GM19468 (cell line): ENCODE measurements at regions not wholly inside any gene's neighbourhood (a gene's known extent, or its start where the extent isn't known, plus 50 kb on each side); places are given as distances from the start of the nearest gene placed in this dataset.
"Not testable (repeated sequence)": the region's sequence is repeated elsewhere in the genome, so short reads cannot be mapped to it uniquely, and the experiment has no call there.

Experiments
- ATAC-seq: cut with Tn5 transposase; IDR thresholded peaks from one replicate; pipeline ENCODE4 v1.9.1; 2021; ENCODE audit warnings: mild to moderate bottlenecking, moderate library complexity, moderate number of reproducible peaks; ENCODE audit not compliant: unreplicated experiment; ENCODE audit errors: extremely low read depth

DNA sequence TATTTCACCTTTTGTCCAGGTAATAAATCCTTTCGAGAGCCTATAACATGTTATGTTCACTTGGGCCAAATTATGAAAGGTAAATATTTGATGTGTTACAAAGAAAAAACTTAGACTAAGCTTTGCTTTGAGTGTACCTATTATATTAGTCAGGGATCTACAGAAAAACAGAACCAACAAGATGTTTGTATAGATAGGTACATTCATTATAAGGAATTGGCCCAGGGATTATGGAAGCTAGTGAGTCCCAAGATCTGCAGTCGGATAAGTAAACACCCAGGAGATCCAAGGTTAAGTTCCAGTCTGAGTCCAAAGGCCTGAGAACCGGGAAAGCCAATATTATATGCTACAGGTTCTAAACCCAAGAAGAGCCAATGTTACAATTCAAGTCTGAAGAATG is 234.5 kb downstream of the NRIP1 start:
- ATAC-seq: no peak

DNA sequence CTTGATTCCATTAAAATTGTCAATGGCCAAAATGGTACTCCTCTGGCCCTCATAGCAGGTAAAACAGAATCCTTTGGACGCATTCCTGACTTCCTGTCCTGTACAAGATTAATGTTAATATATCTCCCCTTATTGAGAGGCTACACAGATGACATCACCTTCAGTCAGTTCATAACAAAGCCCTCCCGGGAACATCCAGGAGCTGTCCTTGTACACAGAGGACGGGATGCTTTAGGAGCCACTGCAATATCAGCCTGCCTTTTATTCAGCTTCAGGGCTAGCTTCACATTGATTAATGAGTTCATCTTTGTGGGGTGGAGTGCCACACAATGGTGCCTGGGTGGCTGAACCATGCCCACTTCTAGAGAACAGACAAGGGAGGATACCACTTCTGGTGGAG is 235.1 kb downstream of the NRIP1 start:
- no peak for ATAC-seq

DNA sequence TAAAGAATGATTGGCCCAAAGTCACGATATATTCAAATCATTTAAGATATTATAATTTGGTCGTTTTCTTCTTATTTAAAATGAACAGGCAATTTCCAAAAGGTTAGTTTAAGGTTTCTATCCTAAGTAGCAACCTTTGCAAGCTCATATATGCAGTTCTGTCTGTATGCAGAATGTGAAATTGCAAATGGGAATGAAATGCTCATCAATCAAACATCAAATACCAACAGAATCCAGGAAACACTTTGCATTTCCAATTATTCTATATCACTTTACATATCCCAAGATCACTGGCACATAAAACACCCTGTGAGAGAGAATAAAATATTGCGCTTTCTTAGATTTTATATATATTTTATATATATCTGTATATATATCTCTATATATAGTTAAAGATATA is 237.3 kb downstream of the NRIP1 start:
- no peak for ATAC-seq

DNA sequence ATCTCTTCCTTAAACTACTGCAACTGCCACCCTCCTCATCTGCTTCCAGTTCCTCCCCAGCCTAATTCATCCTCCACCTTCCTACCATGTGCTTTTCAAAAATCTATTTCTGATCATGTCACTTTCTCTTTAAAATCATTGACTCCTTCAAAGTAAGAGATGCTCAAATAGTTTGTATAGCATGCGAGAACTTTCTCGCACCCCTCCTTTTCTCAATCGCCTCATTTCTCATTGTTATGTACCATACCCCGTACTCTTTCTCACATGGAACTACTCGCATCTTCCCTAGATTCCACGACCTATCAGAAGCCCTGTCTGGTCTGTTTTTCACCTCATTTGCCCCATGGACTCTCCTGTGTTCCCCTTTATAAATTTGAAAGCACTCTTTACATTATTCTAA is 238.2 kb downstream of the NRIP1 start:
- peak; percentile 20 for ATAC-seq

- peak; percentile 48 for ATAC-seq
These were observed 239.3 kb downstream of the NRIP1 start for GRCh38 chr21:14825514-14825974.

- no peak for ATAC-seq
These were observed 240.7 kb downstream of the NRIP1 start for GRCh38 chr21:14824126-14824525.

GRCh38 chr21:14817311-14817710 is 247.5 kb downstream of the NRIP1 start:
- no peak for ATAC-seq

DNA sequence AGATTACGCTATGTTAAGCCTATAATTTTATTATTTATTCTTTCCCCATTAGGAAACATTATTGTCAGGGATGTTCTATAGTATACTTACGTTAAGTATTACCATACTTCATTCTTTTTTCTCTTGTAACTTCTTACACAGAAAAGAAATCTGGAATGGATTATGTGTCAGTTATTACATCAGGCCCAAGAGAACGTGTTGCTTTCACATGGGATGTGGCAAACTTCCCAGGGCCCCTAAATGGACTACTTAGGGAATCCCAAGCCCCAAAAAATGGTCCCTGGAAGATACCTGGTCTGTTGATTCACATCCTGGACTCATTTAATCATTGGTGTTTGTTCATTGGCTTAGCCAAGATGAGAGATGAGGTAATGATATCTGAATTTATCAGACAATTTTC is 249.8 kb downstream of the NRIP1 start:
- no peak for ATAC-seq

DNA sequence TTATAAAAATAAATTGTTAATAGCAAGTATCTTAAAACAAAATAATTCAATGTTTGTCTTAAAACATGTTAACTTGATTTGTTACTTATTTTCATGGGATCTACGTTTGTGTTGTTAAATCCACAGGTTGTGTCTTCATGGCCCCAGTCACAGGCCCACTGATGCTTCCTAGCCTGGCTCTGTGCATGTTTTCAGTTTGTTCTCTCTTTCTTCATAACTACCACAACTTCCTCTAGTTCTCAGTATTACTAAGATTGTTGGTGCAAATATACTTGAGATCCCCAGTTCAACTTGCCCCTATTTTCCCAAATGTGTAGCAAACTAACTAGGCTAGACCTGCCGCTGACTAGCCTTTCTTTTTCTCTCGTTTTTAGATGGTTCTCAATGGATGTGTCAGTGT is 250.5 kb downstream of the NRIP1 start:
- ATAC-seq: no peak

GRCh38 chr21:14804170-14804569 is 258.1 kb upstream of the SAMSN1 start:
- ATAC-seq: not testable (repeated sequence)

DNA sequence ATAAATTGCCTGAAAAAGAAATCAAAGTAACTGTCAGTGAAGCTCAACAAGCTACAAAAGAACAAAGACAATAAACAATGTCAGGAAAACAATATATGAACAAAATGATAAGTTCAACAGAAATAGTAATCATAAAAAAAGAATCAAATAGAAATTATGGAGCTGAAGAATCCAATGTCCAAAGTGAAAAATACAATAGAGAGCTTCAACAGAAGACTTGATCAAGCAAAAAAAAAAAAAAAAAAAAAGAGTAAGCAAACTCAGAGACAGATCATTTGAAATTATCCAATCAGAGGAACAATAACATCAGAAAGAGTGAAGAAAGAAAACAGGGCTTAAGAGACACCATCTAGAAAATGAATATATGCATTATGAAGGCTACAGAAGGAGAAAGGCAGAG is 251.4 kb upstream of the SAMSN1 start:
- no peak for ATAC-seq

DNA sequence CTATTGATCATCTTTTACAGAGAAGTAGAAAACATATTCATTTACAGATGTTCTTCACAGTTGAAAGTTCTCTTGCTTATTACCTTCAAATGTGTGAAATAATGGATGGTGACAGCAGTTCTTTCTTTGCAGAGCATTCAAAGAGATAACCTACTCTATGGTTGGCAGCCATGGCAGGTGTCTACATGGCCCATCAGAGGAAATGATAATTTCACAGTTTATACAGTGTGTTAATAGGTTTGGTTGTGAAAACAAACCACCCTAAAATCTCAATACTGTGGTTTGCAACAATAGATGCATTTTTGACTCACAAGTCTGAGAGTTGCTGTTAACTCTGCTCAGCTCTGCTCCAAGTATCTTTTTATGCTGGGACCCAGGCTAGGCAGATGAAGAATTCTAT is 241.2 kb upstream of the SAMSN1 start:
- ATAC-seq: no peak

GRCh38 chr21:14785679-14786078 is 239.6 kb upstream of the SAMSN1 start:
- no peak for ATAC-seq

- ATAC-seq: no peak
These were observed 227.7 kb upstream of the SAMSN1 start for GRCh38 chr21:14773777-14774345.

GRCh38 chr21:14771593-14771992 is 225.5 kb upstream of the SAMSN1 start:
- no peak for ATAC-seq

- ATAC-seq: no peak
These were observed 221.9 kb upstream of the SAMSN1 start for GRCh38 chr21:14768042-14768441.

- no peak for ATAC-seq
These were observed 221.2 kb upstream of the SAMSN1 start for GRCh38 chr21:14767192-14767852.

DNA sequence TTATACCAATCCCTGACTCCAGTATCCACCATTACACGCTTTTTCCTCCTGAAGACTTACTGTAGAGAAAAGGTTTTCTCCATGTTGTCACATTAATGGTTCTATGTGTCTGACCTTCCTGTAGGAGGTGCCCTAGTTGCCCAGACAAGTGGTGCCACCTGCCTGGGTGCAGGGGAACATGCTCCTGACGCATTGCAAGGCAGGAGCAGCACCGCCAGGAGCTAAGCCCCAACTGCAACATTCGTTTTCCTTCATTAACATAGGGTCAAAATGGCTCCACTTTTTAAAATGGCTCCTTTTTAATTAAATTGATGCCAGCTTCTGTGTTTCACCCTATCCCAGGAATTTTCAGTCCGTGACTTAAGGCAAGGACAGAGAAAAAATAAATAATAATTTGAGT is 220.1 kb upstream of the SAMSN1 start:
- no peak for ATAC-seq

DNA sequence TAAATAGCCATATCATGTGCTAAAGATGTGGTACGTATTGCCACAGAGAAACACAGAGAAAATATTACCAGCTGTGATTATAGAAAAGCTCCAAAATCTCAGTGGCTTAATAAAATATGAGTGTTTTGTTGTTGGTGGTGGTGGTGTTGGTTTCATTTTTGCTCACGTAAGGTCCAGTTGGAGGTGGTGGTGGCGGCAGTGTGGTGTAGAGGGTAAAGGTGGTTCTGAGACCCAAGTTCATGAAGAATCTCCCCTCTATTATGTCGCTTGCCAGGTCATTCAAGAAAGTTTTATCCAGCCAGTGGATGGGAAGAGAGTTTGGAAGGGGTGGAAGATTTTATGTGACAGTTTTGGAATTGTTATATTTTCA is 217.6 kb upstream of the SAMSN1 start:
- peak; percentile 9 for ATAC-seq

DNA sequence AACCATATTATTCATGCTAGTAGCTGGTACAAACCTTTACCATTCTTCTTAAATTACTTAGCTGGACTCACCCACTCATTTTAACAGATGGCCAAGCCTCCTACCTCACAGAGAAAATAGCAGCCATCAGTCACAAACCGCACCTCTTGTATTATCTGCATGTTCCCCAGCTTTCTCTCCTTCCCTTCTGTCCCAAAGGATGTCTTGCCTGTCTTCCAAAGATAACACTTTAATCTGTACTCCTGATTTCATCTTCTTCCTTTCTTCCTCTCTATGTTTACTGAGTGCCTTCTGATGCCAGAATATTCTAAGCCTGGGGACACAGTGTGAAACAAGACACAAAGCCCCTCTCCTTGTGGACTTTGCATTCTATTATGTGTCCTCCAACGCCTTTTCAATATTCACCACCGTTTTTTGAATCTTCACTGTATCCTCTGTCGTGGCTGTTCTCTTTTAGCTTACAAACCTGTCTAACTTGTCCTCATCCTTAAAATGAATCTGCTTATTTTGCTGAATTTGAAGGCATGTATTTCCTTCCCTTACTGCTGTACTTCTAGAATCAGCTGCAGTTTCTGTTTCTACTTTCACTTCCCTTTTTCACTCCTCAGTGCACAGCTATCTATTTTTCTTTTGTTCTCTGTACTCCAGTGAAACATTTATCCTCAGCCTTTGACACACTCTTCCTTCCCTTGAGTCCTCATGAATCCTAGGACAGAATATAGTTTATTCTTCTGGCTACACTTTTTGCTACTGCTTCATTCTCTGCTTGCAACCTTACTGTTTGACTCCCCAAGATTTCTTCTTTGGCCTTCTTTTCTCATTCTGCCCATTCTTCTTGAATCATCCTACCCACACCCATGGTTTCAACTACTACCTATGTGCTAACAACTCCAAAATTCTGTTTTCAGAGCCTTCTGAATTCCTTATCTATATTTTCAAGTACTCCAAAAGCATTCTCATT is 216.9 kb upstream of the SAMSN1 start:
- ATAC-seq: peak; percentile 92

DNA sequence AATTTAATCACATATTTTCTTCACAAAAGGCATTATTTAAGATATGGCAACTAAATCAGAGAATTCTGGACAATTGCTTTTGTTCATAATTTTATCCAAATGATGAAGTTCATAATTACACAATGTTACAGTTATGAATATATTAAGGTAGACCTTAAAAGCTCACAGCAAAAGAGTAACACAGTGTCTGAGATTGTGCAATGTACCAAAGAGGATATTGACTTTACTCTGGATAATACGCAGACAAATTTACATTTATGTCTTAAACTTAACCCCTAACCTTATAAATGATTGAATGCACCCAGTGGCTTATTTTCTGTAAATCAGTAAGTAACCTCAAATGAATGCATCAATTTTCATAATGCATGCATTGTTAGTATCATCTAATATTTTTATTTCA is 216.2 kb upstream of the SAMSN1 start:
- no peak for ATAC-seq
